Esophagus muscularis mucosa (tissue), 4 donors: ENCODE measurements at regions not wholly inside any gene's neighbourhood (a gene's known extent, or its start where the extent isn't known, plus 50 kb on each side); places are given as distances from the start of the nearest gene placed in this dataset.
A peak's percentile ranks its signal among the peaks of the same experiment; 100 is the strongest.

Source experiments
- DNase-seq: peaks from one replicate; pipeline ENCODE4 v3.0.0-alpha.2; 2017; ENCODE audit errors: extremely low spot score
- H3K27ac ChIP-seq, 4 donors: fragments of 200-600 bp; sonication (generic); replicated peaks in 1 of 4; 1 replicate in 3 of 4; 2 replicates in 1 of 4; pipeline ENCODE4 v1.5.1; 2016 to 2019; ENCODE audit warnings: mild to moderate bottlenecking in 1 of 4
- H3K27me3 ChIP-seq, 4 donors: fragments of 200-600 bp; sonication (generic); one replicate each; pipeline versions ENCODE4 v1.5.1 to v1.6.0; 2016 to 2019
- H3K36me3 ChIP-seq, 4 donors: fragments of 200-600 bp; sonication (generic); one replicate each; pipeline ENCODE4 v1.5.1; 2016 to 2019
- H3K4me1 ChIP-seq, 4 donors: fragments of 200-600 bp; sonication (generic); one replicate each; pipeline ENCODE4 v1.5.1; 2016 to 2019
- H3K4me3 ChIP-seq, 4 donors: fragments of 200-600 bp; sonication (generic); 1 replicate in 2 of 4; 2 replicates in 2 of 4; pipeline ENCODE4 v1.5.1; 2016 to 2019; ENCODE audit warnings: mild to moderate bottlenecking in 4 of 4, moderate library complexity in 1 of 4
- H3K9me3 ChIP-seq, 4 donors: fragments of 200-600 bp; sonication (generic); 1 replicate in 3 of 4; 2 replicates in 1 of 4; pipeline ENCODE4 v1.5.1; 2016 to 2019
- CTCF ChIP-seq, 3 experiments: fragments of 200-600 bp in 2 of 3; fragments of 450-650 bp in 1 of 3; sonication (generic) in 2 of 3; IDR thresholded peaks; one replicate each; pipeline ENCODE4 v1.5.1; 2017 to 2019; ENCODE audit warnings: antibody characterized with exemption in 3 of 3, mild to moderate bottlenecking in 2 of 3, moderate library complexity in 1 of 3
- EP300 ChIP-seq: sonication (generic); formaldehyde crosslinking; IDR thresholded peaks from one replicate; pipeline ENCODE4 v1.6.1; 2017; ENCODE audit warnings: antibody characterized with exemption
- POLR2A ChIP-seq: fragments of 450-650 bp; IDR thresholded peaks from one replicate; pipeline ENCODE4 v1.6.1; 2017; ENCODE audit warnings: antibody characterized with exemption, moderate library complexity, mild to moderate bottlenecking, low read depth
- POLR2AphosphoS5 ChIP-seq, 2 donors: sonication (generic); formaldehyde crosslinking; IDR thresholded peaks; one replicate each; pipeline ENCODE4 v1.6.1; 2017; ENCODE audit warnings: antibody characterized with exemption in 2 of 2
- WGBS: methylation state at CpG from one replicate; pipeline ENCODE4 v1.1.5; 2018; 5-methylcytosine and 5-hydroxymethylcytosine counted together
- intact Hi-C: fragments of 100-400 bp; cut with DNase I; formaldehyde crosslinking; loops from one replicate; pipeline ENCODE4 v1.15.1; 2023

- H3K27me3 ChIP-seq, result no peaks in the 10 kb centered on the region
- DNase-seq, result no peak
- intact Hi-C loops, result no loop called here
- no peaks in the 10 kb centered on the region for H3K36me3 ChIP-seq
- peak overlapping the region; percentile 10 to 63 (median 45) for H3K27ac ChIP-seq
- TF ChIP-seq POLR2A (no peak), EP300 (no peak), POLR2AphosphoS5 (IDR thresholded peaks at IDR 0.05) (no peak), CTCF (IDR thresholded peaks at IDR 0.05) (no peak)
- no peak overlapping the region for H3K4me3 ChIP-seq
- 49% methylated on average over 3 of the region's 3 CpGs for WGBS
- H3K9me3 ChIP-seq, result no peaks in the 10 kb centered on the region
- peaks cover 17 to 39% (median 35%) of the 10 kb centered on the region in 4 donors for H3K4me1 ChIP-seq
Observed at GRCh38 chr5:123754908-123755307, 242.9 kb downstream of the CSNK1G3 start.

- Histone ChIP-seq H3K36me3 (no peaks in the 10 kb centered on the region), H3K4me1 (peaks cover 17 to 39% (median 35%) of the 10 kb centered on the region in 4 donors), H3K4me3 (no peak overlapping the region), H3K9me3 (no peaks in the 10 kb centered on the region), H3K27me3 (no peaks in the 10 kb centered on the region), H3K27ac (peak overlapping the region; percentile 10 to 63 (median 45))
- DNase-seq, result no peak
- intact Hi-C loops, result no loop called here
- WGBS, result 70% methylated on average over 4 of the region's 4 CpGs
- no peak for TF ChIP-seq POLR2A
- TF ChIP-seq CTCF (IDR thresholded peaks at IDR 0.05), result no peak
Observed at GRCh38 chr5:123753937-123754891, 242.2 kb downstream of the CSNK1G3 start.

GRCh38 chr5:123753180-123753936 lies 241.4 kb downstream of the CSNK1G3 start:
- intact Hi-C loops, result no loop called here
- DNase-seq, result no peak
- no peak overlapping the region for H3K4me3 ChIP-seq
- H3K36me3 ChIP-seq, result no peaks in the 10 kb centered on the region
- 76% methylated on average over 3 of the region's 3 CpGs for WGBS
- no peaks in the 10 kb centered on the region for H3K9me3 ChIP-seq
- peak overlapping the region in 3 of 4 donors; percentile 44 to 63 (median 61) for H3K27ac ChIP-seq
- TF ChIP-seq POLR2AphosphoS5 (IDR thresholded peaks at IDR 0.05) (no peak), CTCF (IDR thresholded peaks at IDR 0.05) (no peak), EP300 (no peak), POLR2A (no peak)
- no peaks in the 10 kb centered on the region for H3K27me3 ChIP-seq
- peaks cover 17 to 39% (median 35%) of the 10 kb centered on the region in 4 donors for H3K4me1 ChIP-seq

- Histone ChIP-seq H3K4me3 (no peak overlapping the region), H3K27me3 (no peaks in the 10 kb centered on the region), H3K4me1 (peaks cover 17 to 39% (median 35%) of the 10 kb centered on the region in 4 donors), H3K9me3 (no peaks in the 10 kb centered on the region), H3K36me3 (no peaks in the 10 kb centered on the region), H3K27ac (peak overlapping the region; percentile 35 to 59 (median 46))
- WGBS, result 70% methylated on average over 5 of the region's 5 CpGs
- TF ChIP-seq POLR2A (no peak), EP300 (no peak), CTCF (IDR thresholded peaks at IDR 0.05) (no peak), POLR2AphosphoS5 (IDR thresholded peaks at IDR 0.05) (peak in 1 of 2 donors; percentile 16)
- DNase-seq, result no peak
- intact Hi-C loops, result no loop called here
Observed at GRCh38 chr5:123752552-123753179, 240.7 kb downstream of the CSNK1G3 start.
